NCI-H2081 treated with DMSO at 0.1 percent for 48 hours (cell line): ENCODE measurements at regions not wholly inside any gene's neighbourhood (a gene's known extent, or its start where the extent isn't known, plus 50 kb on each side); places are given as distances from the start of the nearest gene placed in this dataset.
"Not testable (repeated sequence)": the region's sequence is repeated elsewhere in the genome, so short reads cannot be mapped to it uniquely, and the experiment has no call there.

Source experiments
- DNase-seq: peaks from one replicate; lab custom pipeline; 2025; lab: John Stamatoyannopoulos, UW

DNA sequence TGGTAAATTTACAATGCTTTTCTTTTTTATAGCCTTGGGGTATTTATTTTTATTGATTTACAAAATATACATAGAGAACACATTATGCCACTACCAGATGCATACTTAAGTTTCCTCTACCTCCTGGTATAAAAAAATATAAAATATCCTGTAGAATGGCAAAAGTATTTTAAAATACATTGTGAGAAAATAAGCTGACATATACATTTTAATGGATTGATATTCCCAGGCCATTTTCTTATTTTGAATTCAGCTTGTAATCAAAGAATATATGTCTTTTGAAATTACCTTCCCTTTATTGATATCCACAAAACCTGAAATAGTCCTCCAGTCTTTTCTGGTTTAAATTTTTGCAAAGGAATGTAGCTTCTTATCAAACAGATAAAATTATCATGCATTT, 923.9 kb downstream of the CDH18 start:
- no peak for DNase-seq

DNA sequence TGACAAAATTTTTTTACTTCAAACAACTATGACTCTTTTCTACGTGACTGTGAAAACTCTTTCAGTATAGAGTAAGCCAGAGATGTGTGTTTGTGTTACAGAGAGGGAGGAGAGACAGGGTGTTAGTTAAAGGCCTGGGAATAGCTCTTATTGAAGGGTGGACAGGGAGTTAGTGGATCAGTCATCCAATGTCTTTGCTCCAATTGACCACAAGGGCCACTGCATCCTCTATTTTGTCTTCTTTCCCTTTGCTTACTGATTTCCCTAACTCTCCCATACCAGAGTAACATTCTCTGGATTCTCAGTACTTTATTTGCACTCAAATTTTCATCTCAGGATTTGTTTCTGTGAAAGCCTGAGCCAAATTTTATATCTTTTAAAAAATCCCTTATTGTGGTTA, 920.3 kb downstream of the CDH18 start:
- DNase-seq: no peak

DNA sequence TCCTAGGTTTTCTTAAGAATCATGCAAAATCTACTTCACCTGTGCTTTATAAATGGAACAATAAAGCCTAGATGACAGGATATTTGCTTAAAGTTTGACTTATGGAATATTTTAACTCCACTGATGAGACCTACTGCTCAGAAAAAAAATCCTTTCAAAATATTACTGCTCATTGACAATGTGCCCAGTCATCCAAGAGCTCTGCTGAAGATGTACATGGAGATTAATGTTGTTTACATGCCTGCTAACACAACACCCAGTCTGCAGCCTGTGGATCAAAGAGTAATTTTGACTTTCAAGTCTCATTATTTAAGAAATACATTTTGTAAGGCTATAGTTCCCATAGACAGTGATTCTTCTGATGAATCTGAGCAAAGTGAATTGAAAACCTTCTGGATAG, 889.6 kb downstream of the CDH18 start:
- DNase-seq: no peak

DNA sequence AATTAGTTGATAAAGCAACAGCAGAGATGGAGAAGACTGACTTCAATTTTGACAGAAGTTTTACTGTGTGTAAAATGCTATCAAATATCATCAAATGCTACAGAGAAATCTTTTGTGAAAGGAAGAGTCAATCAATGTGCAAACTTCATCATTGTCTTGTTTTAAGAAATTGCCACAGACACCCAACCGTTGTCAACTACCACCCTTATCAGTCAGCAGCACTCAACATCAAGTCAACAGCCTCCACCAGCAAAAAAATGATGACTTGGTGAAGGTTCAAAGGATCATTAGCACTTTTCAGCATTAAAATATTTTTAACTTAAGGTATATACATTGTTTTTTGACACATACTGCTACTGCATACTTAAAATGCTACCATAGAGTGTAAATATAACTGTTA, 888.8 kb downstream of the CDH18 start:
- DNase-seq: no peak

DNA sequence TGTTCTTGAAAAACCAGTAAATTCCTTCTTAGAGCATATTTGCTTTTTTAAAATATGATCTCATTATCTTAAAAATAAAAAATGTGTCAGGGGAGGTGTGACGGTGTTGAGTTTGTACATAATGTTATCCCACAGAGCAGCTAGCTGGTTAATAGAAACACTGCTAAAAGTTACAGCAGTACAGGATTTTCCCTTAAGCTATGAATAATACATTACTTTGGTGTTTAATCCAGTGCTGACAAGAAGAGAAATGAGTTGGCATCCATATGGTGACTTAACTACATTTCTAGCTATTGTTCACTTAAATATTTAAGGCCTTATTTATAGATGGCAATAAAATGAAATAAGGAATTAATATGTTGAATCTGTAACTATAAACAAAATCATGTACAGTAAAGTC, 883.1 kb downstream of the CDH18 start:
- no peak for DNase-seq

DNA sequence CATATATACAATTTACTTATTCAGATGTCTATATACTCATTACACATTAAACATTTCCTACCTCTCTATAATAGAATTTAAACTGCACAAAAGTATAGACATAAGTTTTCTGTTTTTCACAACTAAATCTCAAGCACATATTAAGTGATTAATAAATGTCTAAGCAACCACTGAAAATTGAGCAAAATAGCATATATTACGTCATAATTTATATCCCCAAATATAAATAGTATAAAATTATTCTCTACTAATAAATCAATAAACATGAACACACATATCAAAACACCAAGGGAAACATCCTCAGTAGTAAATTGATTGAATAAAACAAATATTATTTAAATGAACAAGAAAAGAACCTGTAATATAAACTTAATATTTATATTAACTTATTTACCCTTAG, 865.1 kb downstream of the CDH18 start:
- no peak for DNase-seq

DNA sequence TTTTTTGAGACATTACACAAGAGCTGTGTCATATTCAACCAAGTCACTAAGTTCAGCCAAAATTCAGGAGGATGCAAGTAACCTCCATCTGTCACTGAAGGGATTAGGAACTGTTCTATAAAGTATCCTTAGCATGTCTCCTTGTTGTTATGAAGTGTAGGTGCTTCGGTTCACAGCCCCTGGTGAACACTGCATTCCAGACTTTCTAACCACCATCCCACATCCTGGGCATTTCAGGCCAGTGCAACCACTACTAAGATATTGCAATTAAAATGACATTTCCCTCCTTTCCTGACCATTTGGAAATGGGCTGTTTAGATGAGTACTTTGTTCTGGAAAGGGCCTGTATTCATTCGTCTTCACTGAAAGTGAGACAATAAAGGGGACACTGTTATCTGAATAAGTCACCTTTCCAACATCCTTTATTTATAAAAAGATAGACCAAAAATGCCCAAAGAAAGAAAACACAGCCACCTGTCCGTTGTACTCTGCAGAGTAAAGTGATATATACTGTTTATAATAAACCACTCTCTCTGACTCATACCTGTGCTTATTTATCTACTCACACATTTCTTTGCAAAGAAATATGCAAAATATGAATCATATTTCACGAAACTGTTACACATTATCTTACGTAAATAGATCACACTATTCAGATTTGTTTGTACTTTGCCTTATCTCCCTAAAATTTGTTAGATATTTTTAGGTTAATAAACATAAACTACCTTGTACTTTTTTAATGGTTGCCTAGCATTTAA, 861.9 kb downstream of the CDH18 start:
- no peak for DNase-seq

- DNase-seq: no peak
Measured at GRCh38 chr5:19140276-19140675, 847.7 kb downstream of the CDH18 start.

- DNase-seq: not testable (repeated sequence)
Measured at GRCh38 chr5:19141937-19142524, 846.0 kb downstream of the CDH18 start.

DNA sequence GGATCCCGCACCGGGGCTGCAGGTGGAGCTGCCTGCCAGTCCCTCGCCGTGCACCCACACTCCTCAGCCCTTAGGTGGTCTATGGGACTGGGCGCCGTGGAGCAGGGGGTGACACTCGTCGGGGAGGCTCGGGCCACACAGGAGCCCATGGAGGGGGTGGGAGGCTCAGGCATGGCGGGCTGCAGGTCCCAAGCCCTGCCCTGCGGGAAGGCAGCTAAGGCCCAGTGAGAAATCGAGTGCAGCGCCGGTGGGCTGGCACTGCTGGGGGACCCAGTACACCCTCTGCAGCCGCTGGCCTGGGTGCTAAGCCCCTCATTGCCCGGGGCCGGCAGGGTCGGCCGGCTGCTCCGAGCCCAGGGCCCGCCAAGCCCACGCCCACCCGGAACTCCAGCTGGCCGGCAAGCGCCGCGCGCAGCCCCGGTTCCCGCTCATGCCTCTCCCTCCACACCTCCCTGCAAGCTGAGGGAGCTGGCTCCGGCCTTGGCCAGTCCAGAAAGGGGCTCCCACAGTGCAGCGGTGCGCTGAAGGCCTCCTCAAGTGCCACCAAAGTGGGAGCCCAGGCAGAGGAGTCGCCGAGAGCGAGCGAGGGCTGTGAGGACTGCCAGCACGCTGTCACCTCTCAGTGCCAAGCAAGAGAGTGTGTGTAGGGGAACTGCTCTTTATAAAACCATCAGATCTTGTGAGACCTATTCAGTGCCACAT, 845.1 kb downstream of the CDH18 start:
- DNase-seq: not testable (repeated sequence)

DNA sequence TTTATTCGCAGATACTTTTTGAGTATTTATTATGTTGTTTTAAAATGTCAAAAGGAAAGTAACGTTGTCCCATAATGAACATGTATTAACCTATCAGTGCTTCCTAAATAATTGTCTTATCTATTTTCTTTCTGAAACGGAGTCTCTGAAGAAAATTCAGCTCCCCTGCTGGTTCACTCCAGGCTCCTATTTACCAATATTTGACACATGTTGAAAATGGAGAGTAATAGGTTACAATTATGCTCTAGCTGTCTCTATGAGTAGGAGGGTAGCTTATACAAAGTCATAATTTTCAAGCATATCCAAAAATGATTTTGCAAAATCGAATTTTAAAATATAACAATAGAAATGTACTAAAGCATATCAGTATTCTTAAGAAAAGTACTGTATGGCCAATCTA, 844.1 kb downstream of the CDH18 start:
- DNase-seq: no peak

DNA sequence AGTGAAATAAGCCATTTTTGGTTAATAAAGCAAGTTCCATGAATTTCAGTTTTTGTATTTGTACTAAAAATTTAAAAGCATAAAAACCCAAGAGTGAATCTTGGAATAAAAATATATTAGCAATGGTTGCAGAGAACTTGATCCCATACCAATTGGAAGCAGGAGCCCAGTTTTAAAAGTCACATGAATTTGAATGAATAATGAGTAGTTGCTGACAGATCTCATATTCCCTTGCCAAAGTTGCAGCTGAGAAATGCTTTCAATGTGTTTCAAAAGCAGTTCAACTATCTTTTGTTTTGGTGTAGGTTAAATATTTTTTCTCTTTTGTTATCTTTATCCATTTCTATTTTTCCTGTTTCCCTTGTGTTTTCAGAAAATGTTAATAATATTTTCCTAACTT, 818.6 kb downstream of the CDH18 start:
- no peak for DNase-seq

DNA sequence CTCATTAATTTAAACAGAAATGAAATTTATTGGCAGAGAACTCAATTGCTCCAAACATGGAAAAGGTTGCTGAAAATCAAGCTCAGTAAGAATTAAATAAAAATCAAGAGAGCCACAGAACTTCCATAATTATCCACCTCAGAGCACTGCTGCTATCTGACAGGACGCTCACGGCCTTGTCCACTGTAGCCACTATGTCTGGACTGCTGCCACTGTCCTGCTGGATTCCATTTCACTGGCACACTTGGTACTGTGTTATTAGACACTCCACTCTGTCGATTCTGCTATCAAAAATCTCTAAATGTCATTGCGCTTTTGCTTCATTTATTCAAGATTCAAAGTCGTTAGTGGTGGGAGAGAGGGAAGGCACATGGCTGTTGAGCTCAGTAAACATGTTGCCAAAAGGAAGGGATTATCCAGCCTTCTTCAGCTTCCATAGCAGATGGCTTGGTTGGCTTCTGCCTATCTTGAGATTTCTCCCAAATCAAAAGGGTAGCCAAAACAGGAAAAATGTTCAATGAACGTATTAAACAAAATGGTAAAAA, 815.0 kb downstream of the CDH18 start:
- no peak for DNase-seq

- no peak for DNase-seq
Measured at GRCh38 chr5:19175776-19176570, 812.0 kb downstream of the CDH18 start.

- no peak for DNase-seq
Measured at GRCh38 chr5:19179571-19179970, 808.4 kb downstream of the CDH18 start.

- DNase-seq: no peak
Measured at GRCh38 chr5:19189176-19189575, 798.8 kb downstream of the CDH18 start.

DNA sequence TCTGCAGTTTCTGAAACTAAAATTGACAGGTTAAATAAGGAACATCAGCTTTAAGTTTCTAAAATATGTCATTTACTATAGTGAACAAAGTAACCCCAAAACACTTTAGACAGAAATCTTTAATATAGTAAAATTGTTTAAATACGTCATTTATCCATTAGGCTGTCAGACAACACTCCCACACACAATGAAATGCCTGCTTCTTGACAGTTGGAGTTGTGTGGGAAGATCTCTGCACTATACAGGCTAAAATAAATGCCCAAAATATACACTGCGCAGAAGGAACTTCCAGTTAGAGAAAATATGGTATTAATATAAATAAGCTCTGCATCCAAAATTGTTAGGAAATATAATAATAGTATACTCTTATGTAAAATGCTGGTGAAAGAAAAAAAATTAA, 794.4 kb downstream of the CDH18 start:
- DNase-seq: no peak

DNA sequence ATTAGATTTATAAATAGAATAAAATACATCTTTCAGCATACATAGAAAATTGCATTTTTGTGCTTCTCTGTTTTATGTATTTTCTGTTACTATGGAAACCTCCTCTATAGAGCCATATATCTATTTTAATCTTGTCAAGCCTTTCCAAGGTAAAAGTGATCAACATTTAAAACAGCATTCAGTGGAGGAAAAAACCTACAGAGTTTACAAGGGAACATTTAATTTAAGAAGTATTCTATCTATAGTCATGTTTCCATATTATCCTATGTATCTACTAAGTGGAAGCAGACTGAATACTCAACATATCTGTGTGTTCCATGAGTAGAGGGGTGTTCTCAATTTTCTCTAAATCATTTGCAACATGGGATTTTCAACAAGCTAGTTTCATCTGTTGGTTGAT, 791.4 kb downstream of the CDH18 start:
- DNase-seq: no peak

GRCh38 chr5:19200251-19200650, 787.7 kb downstream of the CDH18 start:
- no peak for DNase-seq

GRCh38 chr5:19208397-19208796, 779.6 kb downstream of the CDH18 start:
- no peak for DNase-seq

- DNase-seq: no peak
Measured at GRCh38 chr5:19210886-19211285, 777.1 kb downstream of the CDH18 start.

DNA sequence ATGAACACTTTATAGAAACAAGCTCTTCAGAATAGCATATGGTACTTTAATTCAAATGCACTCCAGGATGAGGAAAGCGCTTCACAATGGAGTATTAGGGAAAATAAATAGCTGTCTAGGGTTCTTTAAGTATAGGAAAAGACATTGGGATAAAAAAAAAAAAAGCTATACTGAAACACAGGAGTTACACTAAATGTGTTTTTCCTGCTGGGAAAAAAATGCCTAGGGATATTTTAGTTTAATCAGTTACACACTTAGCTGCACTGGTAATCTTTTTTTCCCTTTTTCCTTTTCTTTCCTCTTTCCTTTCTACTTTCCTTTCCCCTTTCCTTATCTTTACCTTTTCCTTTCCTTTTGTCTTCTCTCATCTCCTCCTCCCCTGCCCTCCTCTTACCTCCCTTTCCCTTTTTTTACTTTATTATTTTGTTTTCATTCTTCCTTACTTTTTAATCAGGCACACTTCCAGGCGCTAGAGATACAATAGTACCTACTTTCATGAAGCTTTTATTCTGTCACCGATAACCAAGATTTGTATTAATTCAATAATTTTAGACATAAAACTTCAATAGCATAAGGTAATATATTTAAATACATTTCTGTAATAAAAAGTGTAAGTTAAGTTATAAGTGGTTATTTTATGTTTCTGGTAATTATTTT, 758.7 kb downstream of the CDH18 start:
- DNase-seq: no peak
